RWPE1 (cell line): ENCODE measurements at regions not wholly inside any gene's neighbourhood (a gene's known extent, or its start where the extent isn't known, plus 50 kb on each side); places are given as distances from the start of the nearest gene placed in this dataset.
"Not testable (repeated sequence)": the region's sequence is repeated elsewhere in the genome, so short reads cannot be mapped to it uniquely, and the experiment has no call there.

Experiments
- CTCF ChIA-PET: fragments of 350-600 bp; sonication (Branson Sonifier 250); formaldehyde crosslinking; extraction: SDS; loops from one replicate; lab custom pipeline; 2021; lab: Yijun Ruan, JAX
- POLR2A ChIA-PET: fragments of 400-600 bp; formaldehyde crosslinking; extraction: SDS; loops from one replicate; lab custom pipeline; 2020; ENCODE audit warnings: antibody characterized with exemption; ENCODE audit not compliant: low non-redundant PET; lab: Yijun Ruan, JAX
- DNase-seq: peaks from one replicate; pipeline ENCODE4 v3.0.0; 2012; ENCODE audit warnings: low spot score
- H3K27ac ChIP-seq: fragments of 450-650 bp; 2 replicates; pipeline ENCODE4 v1.5.1; 2017
- CTCF ChIP-seq: fragments of 450-650 bp; conservative IDR thresholded peaks from 2 replicates; pipeline ENCODE4 v1.5.1; 2017; ENCODE audit warnings: low read depth, mild to moderate bottlenecking

- no peak overlapping the region for H3K27ac ChIP-seq
- no peak for DNase-seq
- CTCF ChIA-PET: no interaction called here
- POLR2A ChIA-PET: no interaction called here
- no peak for TF ChIP-seq CTCF
Observed at GRCh38 chr3:1456781-1457311, 364.0 kb downstream of the CNTN6 start.

- no peak for TF ChIP-seq CTCF
- ChIA-PET POLR2A (no interaction called here), CTCF (no interaction called here)
- no peak overlapping the region for H3K27ac ChIP-seq
- no peak for DNase-seq
Observed at GRCh38 chr3:1462371-1462770, 369.5 kb downstream of the CNTN6 start.

DNA sequence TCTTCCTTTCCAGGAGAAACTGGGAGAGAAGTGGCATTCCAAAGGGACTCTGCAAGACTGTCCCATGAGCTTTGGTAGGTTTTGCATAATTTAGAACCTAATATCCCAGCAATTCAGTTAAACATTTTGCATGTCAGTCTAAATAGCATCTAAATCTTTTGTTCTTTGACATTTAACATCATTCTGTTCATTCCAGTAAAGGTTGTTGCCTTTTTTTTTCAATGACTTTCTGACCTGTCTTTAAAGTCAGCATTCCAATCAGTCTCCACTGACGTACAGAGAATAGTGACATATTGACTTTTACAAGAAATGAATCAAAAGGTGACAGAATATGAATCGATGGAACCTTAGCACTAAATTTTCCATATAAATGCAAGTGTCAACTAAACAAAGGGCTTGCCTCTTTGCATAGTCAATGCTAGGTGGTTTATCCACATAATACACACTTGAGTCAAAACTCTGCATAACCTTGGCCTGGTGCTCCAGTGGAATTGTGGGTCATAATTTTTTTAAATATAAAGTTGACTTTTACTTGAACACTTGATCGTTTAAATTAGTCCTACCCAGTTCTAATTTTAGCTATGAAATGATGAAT is 370.1 kb downstream of the CNTN6 start:
- no peak for DNase-seq
- POLR2A ChIA-PET: no interaction called here

DNA sequence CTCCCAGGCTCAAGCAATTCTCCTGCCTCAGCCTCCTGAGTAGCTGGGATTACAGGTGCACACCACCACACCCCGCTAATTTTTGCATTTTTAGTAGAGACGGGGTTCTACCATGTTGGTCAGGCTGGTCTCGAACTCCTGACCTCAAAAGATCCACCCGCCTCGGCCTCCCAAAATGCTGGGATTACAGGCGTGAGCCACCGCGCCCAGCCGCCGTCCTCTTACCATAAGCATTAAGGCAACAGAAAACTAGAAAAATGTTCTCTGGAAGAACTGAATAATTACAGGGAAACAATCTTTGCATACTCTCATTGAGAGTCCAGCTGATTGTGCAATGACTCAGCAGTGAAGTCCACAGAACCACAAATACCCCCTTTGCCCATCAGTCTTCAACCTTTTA is 372.3 kb downstream of the CNTN6 start:
- H3K27ac ChIP-seq, DNase-seq, POLR2A ChIA-PET: not testable (repeated sequence)
- CTCF ChIA-PET: interaction anchor here (0.7 kb wide), 1 partner anchor 299 kb away, joined by 3 read pairs; no protein-coding TSS in a partner anchor

More for the DNA sequence above, 370.1 kb downstream of the CNTN6 start:
- TF ChIP-seq CTCF: no peak
- CTCF ChIA-PET: no interaction called here
- no peak overlapping the region for H3K27ac ChIP-seq

- TF ChIP-seq CTCF: no peak
- DNase-seq: no peak
- CTCF ChIA-PET: interaction anchor here (0.6 kb wide), 1 partner anchor 550 kb away, joined by 3 read pairs; no protein-coding TSS in a partner anchor
- H3K27ac ChIP-seq: no peak overlapping the region
- POLR2A ChIA-PET: no interaction called here
Observed at GRCh38 chr3:1468145-1468544, 375.3 kb downstream of the CNTN6 start.

- ChIA-PET CTCF (no interaction called here), POLR2A (no interaction called here)
- DNase-seq: no peak
- TF ChIP-seq CTCF: no peak
- no peak overlapping the region for H3K27ac ChIP-seq
Observed at GRCh38 chr3:1469248-1469647, 376.4 kb downstream of the CNTN6 start.

- H3K27ac ChIP-seq: no peak overlapping the region
- no peak for TF ChIP-seq CTCF
- ChIA-PET CTCF (no interaction called here), POLR2A (no interaction called here)
- DNase-seq: no peak
Observed at GRCh38 chr3:1469687-1470086, 376.9 kb downstream of the CNTN6 start.
